ENCODE measurements at regions not wholly inside any gene's neighbourhood (a gene's known extent, or its start where the extent isn't known, plus 50 kb on each side); places are given as distances from the start of the nearest gene placed in this dataset.

GRCh38 chr2:238741277-238741676 is 106.6 kb upstream of the TWIST2 start:
- peaks cover 45% of the 10 kb centered on the region for H3K27me3 ChIP-seq (ENCODE audit: insufficient read depth, low read length)
- H3K79me2 ChIP-seq (ENCODE audit: control insufficient read depth, insufficient read depth, low read length, unreplicated experiment): no peaks in the 10 kb centered on the region
- no peaks in the 10 kb centered on the region for H3K4me1 ChIP-seq (ENCODE audit: control insufficient read depth, insufficient read depth, low read length, unreplicated experiment)
- no peak overlapping the region for H3K27ac ChIP-seq (ENCODE audit: low read depth, low read length)
- no peaks in the 10 kb centered on the region for H3K36me3 ChIP-seq (ENCODE audit: insufficient read depth, low read length)
- no peak overlapping the region for H2AFZ ChIP-seq (ENCODE audit: low read length, unreplicated experiment)
- no peak overlapping the region for H3K4me3 ChIP-seq (ENCODE audit: low read depth, low read length)

GRCh38 chr2:238742066-238742465 is 105.8 kb upstream of the TWIST2 start:
- Histone ChIP-seq H3K4me3 (ENCODE audit: low read depth, low read length) (no peak overlapping the region), H2AFZ (ENCODE audit: low read length, unreplicated experiment) (no peak overlapping the region), H3K36me3 (ENCODE audit: insufficient read depth, low read length) (no peaks in the 10 kb centered on the region), H3K27me3 (ENCODE audit: insufficient read depth, low read length) (peaks cover 45% of the 10 kb centered on the region), H3K79me2 (ENCODE audit: control insufficient read depth, insufficient read depth, low read length, unreplicated experiment) (no peaks in the 10 kb centered on the region), H3K4me1 (ENCODE audit: control insufficient read depth, insufficient read depth, low read length, unreplicated experiment) (no peaks in the 10 kb centered on the region), H3K27ac (ENCODE audit: low read depth, low read length) (no peak overlapping the region)

- H3K27ac ChIP-seq (ENCODE audit: low read depth, low read length): no peak overlapping the region
- peaks cover 39% of the 10 kb centered on the region for H3K27me3 ChIP-seq (ENCODE audit: insufficient read depth, low read length)
- H2AFZ ChIP-seq (ENCODE audit: low read length, unreplicated experiment): no peak overlapping the region
- H3K4me3 ChIP-seq (ENCODE audit: low read depth, low read length): no peak overlapping the region
- no peaks in the 10 kb centered on the region for H3K36me3 ChIP-seq (ENCODE audit: insufficient read depth, low read length)
- H3K79me2 ChIP-seq (ENCODE audit: control insufficient read depth, insufficient read depth, low read length, unreplicated experiment): no peaks in the 10 kb centered on the region
- no peaks in the 10 kb centered on the region for H3K4me1 ChIP-seq (ENCODE audit: control insufficient read depth, insufficient read depth, low read length, unreplicated experiment)
Measured at GRCh38 chr2:238742664-238743063, 105.2 kb upstream of the TWIST2 start.

- no peaks in the 10 kb centered on the region for H3K36me3 ChIP-seq (ENCODE audit: insufficient read depth, low read length)
- H2AFZ ChIP-seq (ENCODE audit: low read length, unreplicated experiment): no peak overlapping the region
- no peak overlapping the region for H3K27ac ChIP-seq (ENCODE audit: low read depth, low read length)
- H3K79me2 ChIP-seq (ENCODE audit: control insufficient read depth, insufficient read depth, low read length, unreplicated experiment): no peaks in the 10 kb centered on the region
- no peak overlapping the region for H3K4me3 ChIP-seq (ENCODE audit: low read depth, low read length)
- H3K4me1 ChIP-seq (ENCODE audit: control insufficient read depth, insufficient read depth, low read length, unreplicated experiment): no peaks in the 10 kb centered on the region
- peaks cover 36% of the 10 kb centered on the region for H3K27me3 ChIP-seq (ENCODE audit: insufficient read depth, low read length)
Measured at GRCh38 chr2:238743243-238744065, 104.4 kb upstream of the TWIST2 start.

- H3K27ac ChIP-seq (ENCODE audit: low read depth, low read length): no peak overlapping the region
- no peaks in the 10 kb centered on the region for H3K79me2 ChIP-seq (ENCODE audit: control insufficient read depth, insufficient read depth, low read length, unreplicated experiment)
- no peak overlapping the region for H2AFZ ChIP-seq (ENCODE audit: low read length, unreplicated experiment)
- H3K27me3 ChIP-seq (ENCODE audit: insufficient read depth, low read length): peaks cover 41% of the 10 kb centered on the region
- H3K4me3 ChIP-seq (ENCODE audit: low read depth, low read length): no peak overlapping the region
- no peaks in the 10 kb centered on the region for H3K36me3 ChIP-seq (ENCODE audit: insufficient read depth, low read length)
- H3K4me1 ChIP-seq (ENCODE audit: control insufficient read depth, insufficient read depth, low read length, unreplicated experiment): no peaks in the 10 kb centered on the region
Measured at GRCh38 chr2:238744951-238745350, 102.9 kb upstream of the TWIST2 start.

- Histone ChIP-seq H3K27me3 (ENCODE audit: insufficient read depth, low read length) (peaks cover 31% of the 10 kb centered on the region), H3K27ac (ENCODE audit: low read depth, low read length) (no peak overlapping the region), H2AFZ (ENCODE audit: low read length, unreplicated experiment) (no peak overlapping the region), H3K4me1 (ENCODE audit: control insufficient read depth, insufficient read depth, low read length, unreplicated experiment) (no peaks in the 10 kb centered on the region), H3K4me3 (ENCODE audit: low read depth, low read length) (no peak overlapping the region), H3K79me2 (ENCODE audit: control insufficient read depth, insufficient read depth, low read length, unreplicated experiment) (no peaks in the 10 kb centered on the region), H3K36me3 (ENCODE audit: insufficient read depth, low read length) (no peaks in the 10 kb centered on the region)
Measured at GRCh38 chr2:238745997-238746396, 101.9 kb upstream of the TWIST2 start.

- Histone ChIP-seq H3K27me3 (ENCODE audit: insufficient read depth, low read length) (peaks cover 23% of the 10 kb centered on the region; the same call in 1 of the 2 replicates), H3K79me2 (ENCODE audit: control insufficient read depth, insufficient read depth, low read length, unreplicated experiment) (no peaks in the 10 kb centered on the region), H3K36me3 (ENCODE audit: insufficient read depth, low read length) (no peaks in the 10 kb centered on the region), H3K4me3 (ENCODE audit: low read depth, low read length) (no peak overlapping the region), H2AFZ (ENCODE audit: low read length, unreplicated experiment) (no peak overlapping the region), H3K4me1 (ENCODE audit: control insufficient read depth, insufficient read depth, low read length, unreplicated experiment) (no peaks in the 10 kb centered on the region), H3K27ac (ENCODE audit: low read depth, low read length) (no peak overlapping the region)
Measured at GRCh38 chr2:238747114-238747513, 100.8 kb upstream of the TWIST2 start.

- H3K4me1 ChIP-seq (ENCODE audit: control insufficient read depth, insufficient read depth, low read length, unreplicated experiment): no peaks in the 10 kb centered on the region
- H3K79me2 ChIP-seq (ENCODE audit: control insufficient read depth, insufficient read depth, low read length, unreplicated experiment): no peaks in the 10 kb centered on the region
- H3K36me3 ChIP-seq (ENCODE audit: insufficient read depth, low read length): no peaks in the 10 kb centered on the region
- peaks cover 20% of the 10 kb centered on the region; the same call in 1 of the 2 replicates for H3K27me3 ChIP-seq (ENCODE audit: insufficient read depth, low read length)
- H3K27ac ChIP-seq (ENCODE audit: low read depth, low read length): no peak overlapping the region
- no peak overlapping the region for H3K4me3 ChIP-seq (ENCODE audit: low read depth, low read length)
- no peak overlapping the region for H2AFZ ChIP-seq (ENCODE audit: low read length, unreplicated experiment)
Measured at GRCh38 chr2:238747557-238747956, 100.3 kb upstream of the TWIST2 start.

GRCh38 chr2:238750212-238750904 is 97.5 kb upstream of the TWIST2 start:
- Histone ChIP-seq H3K27ac (ENCODE audit: low read depth, low read length) (no peak overlapping the region), H3K79me2 (ENCODE audit: control insufficient read depth, insufficient read depth, low read length, unreplicated experiment) (no peaks in the 10 kb centered on the region), H3K4me3 (ENCODE audit: low read depth, low read length) (no peak overlapping the region), H3K4me1 (ENCODE audit: control insufficient read depth, insufficient read depth, low read length, unreplicated experiment) (no peaks in the 10 kb centered on the region), H3K27me3 (ENCODE audit: insufficient read depth, low read length) (peaks cover 14% of the 10 kb centered on the region), H2AFZ (ENCODE audit: low read length, unreplicated experiment) (no peak overlapping the region), H3K36me3 (ENCODE audit: insufficient read depth, low read length) (no peaks in the 10 kb centered on the region)

- H3K27ac ChIP-seq (ENCODE audit: low read depth, low read length): no peak overlapping the region
- no peaks in the 10 kb centered on the region for H3K79me2 ChIP-seq (ENCODE audit: control insufficient read depth, insufficient read depth, low read length, unreplicated experiment)
- H3K4me3 ChIP-seq (ENCODE audit: low read depth, low read length): no peak overlapping the region
- H3K27me3 ChIP-seq (ENCODE audit: insufficient read depth, low read length): peaks cover 18% of the 10 kb centered on the region
- no peaks in the 10 kb centered on the region for H3K36me3 ChIP-seq (ENCODE audit: insufficient read depth, low read length)
- no peak overlapping the region for H2AFZ ChIP-seq (ENCODE audit: low read length, unreplicated experiment)
- no peaks in the 10 kb centered on the region for H3K4me1 ChIP-seq (ENCODE audit: control insufficient read depth, insufficient read depth, low read length, unreplicated experiment)
Measured at GRCh38 chr2:238754259-238754658, 93.6 kb upstream of the TWIST2 start.

- H2AFZ ChIP-seq (ENCODE audit: low read length, unreplicated experiment): no peak overlapping the region
- H3K36me3 ChIP-seq (ENCODE audit: insufficient read depth, low read length): no peaks in the 10 kb centered on the region
- H3K79me2 ChIP-seq (ENCODE audit: control insufficient read depth, insufficient read depth, low read length, unreplicated experiment): no peaks in the 10 kb centered on the region
- no peaks in the 10 kb centered on the region for H3K4me1 ChIP-seq (ENCODE audit: control insufficient read depth, insufficient read depth, low read length, unreplicated experiment)
- peaks cover 63% of the 10 kb centered on the region for H3K27me3 ChIP-seq (ENCODE audit: insufficient read depth, low read length)
- no peak overlapping the region for H3K4me3 ChIP-seq (ENCODE audit: low read depth, low read length)
- no peak overlapping the region for H3K27ac ChIP-seq (ENCODE audit: low read depth, low read length)
Measured at GRCh38 chr2:238761868-238762267, 86.0 kb upstream of the TWIST2 start.

All from ACC112 (cell line).